GM12878 (cell line): ENCODE measurements at regions not wholly inside any gene's neighbourhood (a gene's known extent, or its start where the extent isn't known, plus 50 kb on each side); places are given as distances from the start of the nearest gene placed in this dataset.

ENCODE experiments used
- ATAC-seq: fragments of 200-7000 bp; cut with Tn5 transposase; 3 replicates; pipeline ENCODE4 v1.9.1; 2020; ENCODE audit warnings: mild to moderate bottlenecking, moderate library complexity
- BruUV-seq: library from RNA; stranded (reverse); fragments of 400-500 nt; replicated peaks from 2 replicates; lab custom pipeline; 2021; lab: Mats Ljungman, UMichigan
- CTCF ChIA-PET: fragments of 300-600 bp; sonication (Branson Sonifier 250); formaldehyde crosslinking; extraction: SDS; loops from one replicate; lab custom pipeline; 2021; ENCODE audit warnings: inconsistent platforms; lab: Yijun Ruan, JAX
- POLR2A ChIA-PET: fragments of 350-600 bp; formaldehyde crosslinking; extraction: SDS; loops from one replicate; lab custom pipeline; 2021; ENCODE audit warnings: inconsistent platforms; lab: Charles Lee
- RAD21 ChIA-PET: fragments of 300-600 bp; sonication (Branson Sonifier 250); formaldehyde crosslinking; loops from one replicate; lab custom pipeline; 2023; ENCODE audit warnings: antibody characterized with exemption; ENCODE audit not compliant: unreplicated experiment; lab: Charles Lee
- SMC1A ChIA-PET: fragments of 300-600 bp; sonication (Branson Sonifier 250); formaldehyde crosslinking; loops from one replicate; lab custom pipeline; 2023; ENCODE audit not compliant: unreplicated experiment, uncharacterized antibody; lab: Charles Lee
- DNase-seq: peaks from one replicate; pipeline ENCODE4 v3.0.0-alpha.2; 2011; ENCODE audit warnings: low read depth, low spot score
- FAIRE-seq: peaks from 3 replicates; lab custom pipeline; 2011; peaks lifted over from hg19 to GRCh38; lab: Jason Lieb, UNC
- H2AFZ ChIP-seq: 2 replicates; pipeline ENCODE4 v1.6.0; 2011; ENCODE audit warnings: low read depth, low read length, control low read depth; ENCODE audit not compliant: control insufficient read depth
- H3K27ac ChIP-seq: 2 replicates; pipeline ENCODE4 v1.5.1; 2011; ENCODE audit warnings: control low read depth; ENCODE audit not compliant: control insufficient read depth, insufficient read depth
- H3K27me3 ChIP-seq, 2 experiments: replicated peaks in 1 of 2; 2 replicates each; pipeline versions ENCODE4 v1.6.0 to v1.6.1; 2011; ENCODE audit warnings: low read length in 1 of 2; ENCODE audit not compliant: control insufficient read depth in 2 of 2, insufficient read depth in 2 of 2
- H3K36me3 ChIP-seq, 2 experiments: 2 replicates each; pipeline ENCODE4 v1.5.1; 2011; ENCODE audit warnings: low read length in 1 of 2; ENCODE audit not compliant: control insufficient read depth in 2 of 2, insufficient read depth in 2 of 2
- H3K4me1 ChIP-seq: 2 replicates; pipeline ENCODE4 v1.6.1; 2011; ENCODE audit warnings: mild to moderate bottlenecking, low read length, moderate library complexity, mixed read lengths; ENCODE audit not compliant: control insufficient read depth, insufficient read depth
- H3K4me2 ChIP-seq: 2 replicates; pipeline ENCODE4 v1.6.0; 2011; ENCODE audit warnings: control low read depth; ENCODE audit not compliant: control insufficient read depth, insufficient read depth
- H3K4me3 ChIP-seq: fragments of 200-600 bp; sonication (generic); 2 replicates; pipeline ENCODE4 v1.5.1; 2016
- H3K79me2 ChIP-seq: 2 replicates; pipeline ENCODE4 v1.6.0; 2011; ENCODE audit warnings: low read length; ENCODE audit not compliant: control insufficient read depth, insufficient read depth
- H3K9ac ChIP-seq: 2 replicates; pipeline ENCODE4 v1.8.0; 2011; ENCODE audit warnings: low read length, control low read depth, mixed read lengths; ENCODE audit not compliant: control insufficient read depth, insufficient read depth
- H3K9me3 ChIP-seq: replicated peaks from 3 replicates; pipeline ENCODE4 v1.5.1; 2011; ENCODE audit warnings: mild to moderate bottlenecking, low read length; ENCODE audit not compliant: control insufficient read depth, insufficient read depth
- H4K20me1 ChIP-seq: 2 replicates; pipeline ENCODE4 v1.6.0; 2011; ENCODE audit not compliant: control insufficient read depth, insufficient read depth
- E4F1 ChIP-seq: fragments of 450-650 bp; IDR thresholded peaks from 2 replicates; pipeline ENCODE4 v1.6.1; 2018; ENCODE audit warnings: borderline replicate concordance, mild to moderate bottlenecking; ENCODE audit not compliant: partially characterized antibody
- ESRRA ChIP-seq: IDR thresholded peaks from 2 replicates; pipeline ENCODE4 v1.6.1; 2012; ENCODE audit warnings: mild to moderate bottlenecking, low read length, improper control_type of control experiment
- FOXK2 ChIP-seq: fragments of 450-650 bp; IDR thresholded peaks from 2 replicates; pipeline ENCODE4 v1.6.1; 2017; ENCODE audit warnings: mild to moderate bottlenecking, moderate library complexity
- GABPA ChIP-seq: IDR thresholded peaks from 2 replicates; pipeline ENCODE4 v1.6.1; 2014; ENCODE audit warnings: antibody characterized with exemption, low read depth, mild to moderate bottlenecking, inconsistent platforms
- HDGF ChIP-seq: fragments of 450-650 bp; IDR thresholded peaks from 2 replicates; pipeline ENCODE4 v1.6.1; 2016; ENCODE audit warnings: antibody characterized with exemption
- IKZF1 ChIP-seq: fragments of 450-650 bp; conservative IDR thresholded peaks from 2 replicates; pipeline ENCODE4 v1.6.1; 2017; ENCODE audit warnings: antibody characterized with exemption, mild to moderate bottlenecking
- PAX5 ChIP-seq: IDR thresholded peaks from 2 replicates; pipeline ENCODE4 v1.6.1; 2011; ENCODE audit warnings: low read depth, low read length, borderline replicate concordance
- POU2F2 ChIP-seq: IDR thresholded peaks from 3 replicates; pipeline ENCODE4 v1.6.1; 2011; ENCODE audit warnings: low read depth, mild to moderate bottlenecking, low read length, borderline replicate concordance
- RFX5 ChIP-seq: IDR thresholded peaks from 2 replicates; pipeline ENCODE4 v1.6.1; 2011; ENCODE audit warnings: low read depth, low read length, improper control_type of control experiment
- RUNX3 ChIP-seq: IDR thresholded peaks from 2 replicates; pipeline ENCODE4 v1.6.1; 2012; ENCODE audit warnings: low read length, inconsistent platforms
- USF1 ChIP-seq: IDR thresholded peaks from 2 replicates; pipeline ENCODE4 v1.6.1; 2011; ENCODE audit warnings: borderline replicate concordance, low read depth, mild to moderate bottlenecking, moderate library complexity, mixed read lengths, low read length; ENCODE audit not compliant: insufficient read depth; ENCODE audit errors: extremely low read length
- WRNIP1 ChIP-seq: IDR thresholded peaks from 2 replicates; pipeline ENCODE4 v1.6.1; 2011; ENCODE audit warnings: low read depth, low read length, improper control_type of control experiment, borderline replicate concordance
- ZNF384 ChIP-seq: IDR thresholded peaks from 2 replicates; pipeline ENCODE4 v1.6.1; 2012; ENCODE audit warnings: low read depth, mild to moderate bottlenecking, low read length, improper control_type of control experiment, borderline replicate concordance
- WGBS: methylation state at CpG from one replicate; pipeline ENCODE4 v1.1.6; 2016; ENCODE audit warnings: low lambda C conversion rate; ENCODE audit not compliant: insufficient replicate concordance, insufficient coverage; ENCODE audit errors: missing lambda C conversion rate; 5-methylcytosine and 5-hydroxymethylcytosine counted together
- in situ Hi-C: fragments of 300-500 bp; cut with MboI; formaldehyde crosslinking; loops from 9 replicates; pipeline ENCODE4 v1.14.3; 2018; ENCODE audit warnings: mixed read lengths
- intact Hi-C: fragments of 100-400 bp; cut with micrococcal nuclease; formaldehyde crosslinking; loops from one replicate; pipeline ENCODE4 v1.14.2; 2022; ENCODE audit not compliant: unreplicated experiment

- no peak for TF ChIP-seq E4F1
- no peak for TF ChIP-seq PAX5
- no peak for TF ChIP-seq FOXK2
Observed at GRCh38 chrX:20347481-20347880, 80.8 kb upstream of the RPS6KA3 start (continued).

GRCh38 chrX:20333672-20334071, 67.0 kb upstream of the RPS6KA3 start:
- POLR2A ChIA-PET = interaction anchor here (0.6 kb wide), 1 partner anchor 438 kb away, joined by 3 read pairs; no protein-coding TSS in a partner anchor
- SMC1A ChIA-PET = interaction anchor here (1.1 kb wide), 1 partner anchor 20 kb away, joined by 3 read pairs; no protein-coding TSS in a partner anchor
- WGBS = 0% methylated on average over 1 of the region's 1 CpG
- CTCF ChIA-PET = interaction anchor here (2.4 kb wide), 1 partner anchor 11 kb away, joined by 5 read pairs; no protein-coding TSS in a partner anchor
- Histone ChIP-seq H3K27me3 (no peaks in the 10 kb centered on the region; a peak in 1 of 4 replicates), H4K20me1 (no peaks in the 10 kb centered on the region), H3K36me3 (no peaks in the 10 kb centered on the region), H3K9ac (no peak overlapping the region), H2AFZ (no peak overlapping the region), H3K4me2 (no peak overlapping the region), H3K4me3 (no peak overlapping the region), H3K27ac (no peak overlapping the region), H3K79me2 (no peaks in the 10 kb centered on the region), H3K4me1 (no peaks in the 10 kb centered on the region), H3K9me3 (no peaks in the 10 kb centered on the region)
- RAD21 ChIA-PET = interaction anchor here (0.6 kb wide), 1 partner anchor 20 kb away, joined by 4 read pairs; no protein-coding TSS in a partner anchor
- intact Hi-C loops = no loop called here
- DNase-seq (no peak), FAIRE-seq (no peak), ATAC-seq (no peak)
- no peak for TF ChIP-seq HDGF
- TF ChIP-seq GABPA = no peak
- no peak for TF ChIP-seq RUNX3
- no peak for TF ChIP-seq RFX5
- TF ChIP-seq USF1 = no peak
- TF ChIP-seq WRNIP1 = no peak
- TF ChIP-seq IKZF1 = no peak
- no peak for TF ChIP-seq ESRRA
- TF ChIP-seq POU2F2 = no peak
- no peak for TF ChIP-seq ZNF384
- BruUV-seq = no TSS peak
- in situ Hi-C loops = no loop called here
